G401 (cell line): ENCODE measurements at regions not wholly inside any gene's neighbourhood (a gene's known extent, or its start where the extent isn't known, plus 50 kb on each side); places are given as distances from the start of the nearest gene placed in this dataset.

Experiments used
- DNase-seq: peaks from one replicate; pipeline ENCODE4 v3.0.0-alpha.2; 2015; ENCODE audit warnings: low spot score
- in situ Hi-C: cut with HindIII; loops from 2 replicates; pipeline ENCODE4 v1.10.0; 2016; ENCODE audit warnings: low sequenced_read_pairs, mixed read lengths

DNA sequence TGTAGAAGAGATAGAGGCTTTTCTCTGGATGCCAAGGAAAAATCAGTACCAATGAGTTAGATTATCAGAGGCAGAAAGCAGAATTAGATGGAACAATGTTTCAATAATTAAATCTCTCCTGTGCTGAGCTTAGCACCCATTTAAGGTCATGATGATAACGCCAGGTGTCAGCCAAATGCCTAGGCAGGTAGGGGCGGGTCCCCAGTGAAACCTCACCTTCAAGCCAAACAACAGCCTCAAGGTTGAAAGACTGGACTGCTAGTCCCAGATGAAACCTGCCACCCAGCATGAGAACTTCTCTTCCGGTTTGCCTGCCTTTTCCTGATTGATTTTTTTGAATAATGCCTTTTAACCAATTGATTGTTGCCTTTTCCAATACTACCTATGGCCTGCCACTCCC lies 363.0 kb downstream of the PLOD2 start:
- in situ Hi-C loops: no loop called here
- no peak for DNase-seq

DNA sequence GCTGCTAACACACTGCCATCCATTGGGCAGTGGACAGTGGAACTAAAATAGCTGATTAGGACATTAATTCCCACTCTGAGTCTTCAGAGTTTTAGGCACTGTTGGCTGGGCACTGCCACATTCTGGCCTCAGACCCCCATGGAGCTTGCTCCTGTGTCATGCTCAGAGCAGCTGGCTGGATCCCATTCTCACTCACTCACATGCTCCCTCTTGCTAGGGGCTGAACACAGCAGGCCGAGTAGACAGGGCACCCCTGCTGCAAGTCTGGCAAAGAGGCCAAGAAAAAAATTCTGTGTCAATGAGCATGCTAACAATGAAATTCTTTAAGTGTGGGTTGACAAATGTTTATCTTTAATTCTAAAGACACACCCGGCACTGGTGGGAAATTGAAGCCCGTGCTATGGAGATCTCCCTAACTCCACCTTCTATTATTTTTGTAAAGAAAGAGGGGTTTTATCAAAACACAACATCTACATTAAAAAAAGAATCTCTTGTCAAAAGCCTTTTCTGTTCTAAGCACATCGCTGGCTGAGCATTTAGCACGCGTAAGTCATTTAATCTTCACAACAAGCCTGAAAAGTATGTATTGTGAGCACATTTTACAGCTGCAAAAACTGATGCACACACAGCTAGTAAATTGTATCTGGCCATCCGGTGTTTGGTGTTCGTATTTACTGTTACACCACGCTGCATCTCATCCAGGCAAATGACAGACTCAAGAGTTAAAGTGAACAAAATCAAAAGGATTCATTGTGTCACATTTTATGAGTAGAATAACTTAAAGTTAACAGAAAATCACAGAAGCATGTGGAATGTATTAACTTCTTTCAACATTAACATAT lies 362.1 kb downstream of the PLOD2 start:
- in situ Hi-C loops: no loop called here
- peak; percentile 8 for DNase-seq

GRCh38 chr3:145801696-145802095 lies 359.3 kb downstream of the PLOD2 start:
- in situ Hi-C loops: no loop called here
- no peak for DNase-seq

DNA sequence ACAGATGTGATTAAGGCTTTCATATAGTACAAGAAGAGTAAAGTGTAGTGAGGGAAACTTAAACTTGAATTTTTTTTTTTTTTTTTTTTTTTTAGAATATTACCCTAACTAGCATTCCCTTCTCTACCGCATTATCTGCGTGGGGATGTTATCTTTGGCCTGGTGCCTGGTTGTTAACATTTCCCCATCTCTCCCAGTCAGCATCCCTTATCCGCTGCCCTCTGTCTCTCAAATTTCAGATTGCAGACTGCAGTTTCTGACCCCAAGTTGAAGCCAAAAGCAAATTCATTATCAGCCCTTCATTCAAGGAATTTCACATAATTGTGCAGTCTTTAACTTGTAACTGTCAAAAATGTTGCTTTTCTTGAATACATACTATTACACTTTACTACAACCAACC lies 353.0 kb downstream of the PLOD2 start:
- in situ Hi-C loops: no loop called here
- DNase-seq: no peak

- no peak for DNase-seq
- in situ Hi-C loops: no loop called here
Observed at GRCh38 chr3:145812391-145812790, 348.6 kb downstream of the PLOD2 start.

DNA sequence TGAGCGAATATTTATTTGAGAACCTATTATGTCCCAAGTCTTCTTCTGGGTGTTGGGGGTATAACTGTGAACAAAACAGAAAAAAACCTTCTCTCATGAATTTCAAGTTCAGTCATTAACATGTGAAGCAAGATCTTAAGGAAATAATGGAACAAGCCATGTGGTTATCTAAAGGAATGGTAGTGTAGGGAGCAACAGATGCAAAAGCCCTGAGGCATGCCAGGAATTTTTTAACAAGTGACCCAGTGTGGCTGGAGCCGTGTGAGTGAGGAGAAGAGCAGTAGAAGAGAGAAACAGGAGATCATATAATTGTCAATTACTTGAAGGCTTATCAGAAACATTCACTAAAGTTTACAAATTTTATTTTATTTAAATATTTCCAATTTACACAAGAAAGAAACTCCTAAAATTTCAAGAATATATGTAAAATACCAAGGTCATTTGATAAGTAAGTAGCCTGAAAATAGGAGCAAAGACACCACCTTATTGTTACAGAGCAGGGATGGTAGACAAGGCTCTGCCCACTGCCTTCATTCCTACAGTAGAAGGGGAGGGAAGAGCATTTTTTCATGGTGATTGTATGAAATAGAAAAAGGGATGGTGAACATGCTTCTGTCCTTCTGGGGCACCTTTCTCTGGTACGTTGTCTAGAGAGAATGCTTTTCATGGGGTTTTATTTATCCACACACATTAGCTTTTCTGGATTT lies 345.1 kb downstream of the PLOD2 start:
- in situ Hi-C loops: no loop called here
- no peak for DNase-seq

GRCh38 chr3:145817870-145818483 lies 343.0 kb downstream of the PLOD2 start:
- no peak for DNase-seq
- in situ Hi-C loops: no loop called here

- in situ Hi-C loops: no loop called here
- DNase-seq: no peak
Observed at GRCh38 chr3:145820170-145820569, 340.8 kb downstream of the PLOD2 start.

GRCh38 chr3:145842294-145842902 lies 318.6 kb downstream of the PLOD2 start:
- in situ Hi-C loops: no loop called here
- no peak for DNase-seq

- in situ Hi-C loops: no loop called here
- no peak for DNase-seq
Observed at GRCh38 chr3:145843561-145843960, 317.4 kb downstream of the PLOD2 start.

- in situ Hi-C loops: no loop called here
Observed at GRCh38 chr3:145849115-145849514, 311.9 kb downstream of the PLOD2 start.

DNA sequence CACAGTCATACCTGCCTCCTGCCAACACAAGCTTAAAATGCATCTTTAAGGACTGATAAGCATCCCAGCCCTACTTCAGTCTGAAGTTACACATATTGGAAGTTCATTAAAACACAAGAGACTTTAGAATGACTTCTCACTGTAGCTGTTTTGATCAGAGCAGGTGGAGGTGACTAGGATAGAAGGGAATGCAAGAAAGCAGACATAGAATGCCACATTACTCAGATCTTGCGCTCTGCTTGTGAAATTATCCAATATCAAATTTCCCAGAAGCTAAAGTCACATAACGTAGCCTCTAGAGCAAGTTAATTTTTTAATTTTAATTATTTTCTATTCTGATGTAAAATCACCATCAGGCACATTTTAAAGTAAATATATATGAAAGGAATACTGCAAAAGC lies 306.5 kb downstream of the PLOD2 start:
- DNase-seq: no peak
- in situ Hi-C loops: no loop called here

More at GRCh38 chr3:145849115-145849514, 311.9 kb downstream of the PLOD2 start:
- DNase-seq: no peak

GRCh38 chr3:145857956-145858355 lies 303.0 kb downstream of the PLOD2 start:
- no peak for DNase-seq
- in situ Hi-C loops: no loop called here

GRCh38 chr3:145864336-145864735 lies 296.6 kb downstream of the PLOD2 start:
- in situ Hi-C loops: no loop called here
- no peak for DNase-seq

GRCh38 chr3:145865399-145866018 lies 295.5 kb downstream of the PLOD2 start:
- in situ Hi-C loops: no loop called here
- no peak for DNase-seq

DNA sequence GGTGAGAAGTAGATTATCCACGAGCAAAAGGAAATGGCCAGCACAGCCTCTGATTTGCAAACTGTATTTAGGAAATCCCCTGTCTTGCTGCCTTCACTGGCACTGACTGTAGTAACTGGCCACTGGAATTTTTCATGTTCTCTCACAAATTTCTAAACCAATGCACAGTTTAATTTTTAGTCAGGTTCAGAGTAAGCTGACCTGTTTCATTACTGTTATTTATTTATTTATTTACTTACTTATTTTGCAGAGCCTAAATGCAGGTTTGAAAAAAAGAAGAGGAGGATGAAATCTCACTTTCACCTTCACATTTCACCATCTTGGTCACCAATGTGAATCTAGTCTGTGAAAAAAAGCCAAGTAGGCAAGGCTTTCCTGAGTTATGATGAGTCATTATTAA lies 291.0 kb downstream of the PLOD2 start:
- DNase-seq: no peak
- in situ Hi-C loops: no loop called here

- no peak for DNase-seq
- in situ Hi-C loops: no loop called here
Observed at GRCh38 chr3:145882436-145882835, 278.5 kb downstream of the PLOD2 start.

DNA sequence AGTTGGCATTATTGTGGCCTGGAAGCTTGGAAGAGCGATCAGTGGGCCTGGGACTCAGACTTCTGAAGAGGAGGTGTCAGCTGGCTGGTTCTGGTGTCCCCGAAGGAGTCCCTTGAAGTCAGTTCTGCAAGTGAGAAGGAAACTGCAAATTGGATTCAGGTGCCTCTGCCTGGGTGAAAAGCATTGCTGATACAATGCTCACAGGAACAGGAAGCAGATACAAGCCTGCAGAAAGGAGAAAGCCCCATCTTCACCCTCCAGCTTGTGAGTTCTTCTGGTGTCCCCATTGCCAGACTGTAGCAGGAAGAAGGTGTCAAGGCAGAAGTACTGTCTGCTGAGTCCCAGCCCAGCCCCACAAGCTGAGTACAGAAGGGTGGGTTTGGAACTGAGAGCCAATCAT lies 271.3 kb downstream of the PLOD2 start:
- in situ Hi-C loops: no loop called here
- no peak for DNase-seq

GRCh38 chr3:145892869-145893268 lies 268.1 kb downstream of the PLOD2 start:
- DNase-seq: no peak
- in situ Hi-C loops: no loop called here
